ENCODE measurements at regions not wholly inside any gene's neighbourhood (a gene's known extent, or its start where the extent isn't known, plus 50 kb on each side); places are given as distances from the start of the nearest gene placed in this dataset.

DNA sequence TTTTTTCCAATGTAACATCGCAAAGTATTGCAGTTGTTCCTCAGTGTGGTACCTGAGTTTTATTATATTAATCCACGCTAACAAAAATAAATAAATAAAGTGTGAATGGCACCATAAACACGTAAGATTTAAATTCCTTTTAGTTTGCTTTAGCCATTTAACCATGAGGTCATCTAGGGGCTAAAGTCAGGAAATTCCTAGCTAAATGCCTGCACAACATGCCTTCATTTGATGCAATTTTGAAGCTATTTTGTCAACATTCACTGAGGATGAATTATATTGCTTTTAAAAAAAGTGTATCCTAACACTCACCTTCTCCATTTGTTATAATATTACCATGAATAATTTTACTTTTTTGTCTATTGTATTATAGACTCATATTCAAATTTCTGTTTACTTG is 714.4 kb downstream of the GATA3 start:
- Histone ChIP-seq H3K4me3 (ENCODE audit: low read length in 2 of 2) (no peak overlapping the region), H2BK15ac (ENCODE audit: low read length) (no peak overlapping the region), H3K4ac (ENCODE audit: low read length) (no peak overlapping the region), H3K14ac (ENCODE audit: low read length) (no peak overlapping the region), H4K8ac (ENCODE audit: low read depth, low read length) (no peak overlapping the region), H3K27ac (replicated peaks; ENCODE audit: low read length) (no peak overlapping the region), H3K9me3 (replicated peaks in 1 of 2; ENCODE audit: control insufficient read depth in 2 of 2, insufficient read depth in 1 of 2, low read depth in 1 of 2, low read length in 2 of 2) (no peaks in the 10 kb centered on the region), H2BK120ac (ENCODE audit: low read depth, low read length) (no peak overlapping the region), H3K36me3 (replicated peaks in 1 of 2; ENCODE audit: control insufficient read depth in 2 of 2, insufficient read depth in 2 of 2, low read length in 2 of 2) (no peaks in the 10 kb centered on the region), H3K4me1 (ENCODE audit: control insufficient read depth in 2 of 2, insufficient read depth in 1 of 2, low read depth in 1 of 2, low read length in 2 of 2) (no peaks in the 10 kb centered on the region), H4K91ac (ENCODE audit: low read depth, low read length, poor library complexity) (no peak overlapping the region), H2AK5ac (ENCODE audit: low read depth, low read length) (no peak overlapping the region), H3K79me1 (ENCODE audit: low read depth, low read length) (no peaks in the 10 kb centered on the region), H2BK12ac (ENCODE audit: low read length) (no peak overlapping the region), H3K23ac (ENCODE audit: low read depth, low read length, poor library complexity) (no peak overlapping the region), H3K27me3 (ENCODE audit: control insufficient read depth in 3 of 3, insufficient read depth in 3 of 3, low read depth in 1 of 3, low read length in 3 of 3) (peaks cover 0 to 3% (median 0%) of the 10 kb centered on the region in 3 experiments), H3K9ac (ENCODE audit: low read depth, low read length, poor library complexity) (no peak overlapping the region), H2AFZ (ENCODE audit: low read length) (no peak overlapping the region), H3K4me2 (ENCODE audit: insufficient read depth, low read length, poor library complexity, severe bottlenecking) (no peak overlapping the region), H3K18ac (ENCODE audit: low read length) (no peak overlapping the region), H2BK5ac (ENCODE audit: low read length) (no peak overlapping the region)
- no peak for DNase-seq (ENCODE audit: low spot score)
- no CpG with 5 or more reads among the region's 3 CpGs for WGBS, 2 donors (ENCODE audit: extremely low coverage in 2 of 2, insufficient read length in 2 of 2, insufficient replicate concordance in 1 of 2)

DNA sequence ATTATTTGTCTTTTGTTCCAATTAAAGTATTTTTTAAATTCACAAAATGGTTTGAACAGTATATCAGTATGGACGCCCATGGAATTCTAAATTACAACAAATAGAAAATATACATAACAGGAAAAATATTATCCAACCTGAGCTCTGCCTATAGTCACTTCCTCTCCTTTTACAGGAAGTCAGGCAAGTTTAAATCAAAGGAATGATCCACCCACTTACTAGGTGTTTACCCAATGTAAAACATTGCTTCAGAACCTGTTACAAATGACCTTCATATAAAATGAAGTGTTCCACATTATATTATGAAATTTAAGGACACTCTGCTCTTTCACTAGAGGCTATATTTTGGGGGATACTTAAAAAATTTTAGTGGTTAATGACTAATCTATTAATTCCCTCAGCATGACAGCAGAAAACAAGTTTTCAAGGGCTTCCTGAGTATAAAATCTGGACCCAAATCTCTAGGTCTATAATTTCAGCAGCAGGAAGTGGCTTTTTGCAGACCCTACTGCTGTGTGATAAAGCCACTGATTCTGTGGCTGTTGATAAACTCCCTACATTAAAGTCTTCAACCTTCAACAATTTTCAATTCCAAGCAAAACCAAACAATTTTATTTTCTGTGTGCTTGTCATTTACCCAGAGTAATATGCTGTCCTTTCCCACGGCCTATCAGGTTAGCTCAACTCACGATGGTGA is 722.6 kb downstream of the GATA3 start:
- Histone ChIP-seq H3K9ac (ENCODE audit: low read depth, low read length, poor library complexity) (no peak overlapping the region), H3K9me3 (replicated peaks in 1 of 2; ENCODE audit: control insufficient read depth in 2 of 2, insufficient read depth in 1 of 2, low read depth in 1 of 2, low read length in 2 of 2) (no peaks in the 10 kb centered on the region), H2BK120ac (ENCODE audit: low read depth, low read length) (no peak overlapping the region), H3K4ac (ENCODE audit: low read length) (no peak overlapping the region), H2AK5ac (ENCODE audit: low read depth, low read length) (no peak overlapping the region), H3K23ac (ENCODE audit: low read depth, low read length, poor library complexity) (no peak overlapping the region), H3K27me3 (ENCODE audit: control insufficient read depth in 3 of 3, insufficient read depth in 3 of 3, low read depth in 1 of 3, low read length in 3 of 3) (no peaks in the 10 kb centered on the region), H3K4me3 (ENCODE audit: low read length in 2 of 2) (no peak overlapping the region), H4K8ac (ENCODE audit: low read depth, low read length) (no peak overlapping the region), H3K36me3 (replicated peaks in 1 of 2; ENCODE audit: control insufficient read depth in 2 of 2, insufficient read depth in 2 of 2, low read length in 2 of 2) (no peaks in the 10 kb centered on the region), H3K14ac (ENCODE audit: low read length) (no peak overlapping the region), H3K4me2 (ENCODE audit: insufficient read depth, low read length, poor library complexity, severe bottlenecking) (no peak overlapping the region), H2BK12ac (ENCODE audit: low read length) (no peak overlapping the region), H3K18ac (ENCODE audit: low read length) (no peak overlapping the region), H2BK5ac (ENCODE audit: low read length) (no peak overlapping the region), H2AFZ (ENCODE audit: low read length) (no peak overlapping the region), H2BK15ac (ENCODE audit: low read length) (no peak overlapping the region), H3K79me1 (ENCODE audit: low read depth, low read length) (no peaks in the 10 kb centered on the region), H3K4me1 (ENCODE audit: control insufficient read depth in 2 of 2, insufficient read depth in 1 of 2, low read depth in 1 of 2, low read length in 2 of 2) (no peaks in the 10 kb centered on the region), H4K91ac (ENCODE audit: low read depth, low read length, poor library complexity) (no peak overlapping the region), H3K27ac (replicated peaks; ENCODE audit: low read length) (no peak overlapping the region)
- no peak for DNase-seq (ENCODE audit: low spot score)
- WGBS, 2 donors (ENCODE audit: extremely low coverage in 2 of 2, insufficient read length in 2 of 2, insufficient replicate concordance in 1 of 2), result no CpG with 5 or more reads among the region's 3 CpGs

DNA sequence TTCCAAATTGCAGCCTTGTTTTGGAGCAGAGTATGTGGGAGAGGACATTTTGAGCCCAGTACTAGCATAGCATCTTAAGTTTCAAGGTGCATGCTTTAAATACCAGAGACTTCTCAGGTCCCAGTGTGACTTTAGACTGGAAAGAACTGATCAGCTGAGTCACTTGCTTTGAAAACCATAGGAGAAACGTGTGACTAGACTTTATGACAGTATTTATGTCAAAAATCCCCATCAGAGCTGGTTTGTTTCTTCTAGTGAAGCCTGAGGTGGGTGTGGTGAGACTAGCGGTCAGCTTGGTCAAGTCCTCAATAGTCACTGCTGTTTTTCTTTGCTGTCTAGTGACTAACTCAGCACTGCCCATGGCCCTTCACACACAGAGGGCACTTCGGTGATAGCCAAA is 724.2 kb downstream of the GATA3 start:
- no peak overlapping the region for H2AFZ ChIP-seq (ENCODE audit: low read length)
- H3K27ac ChIP-seq (replicated peaks; ENCODE audit: low read length), result no peak overlapping the region
- no peak overlapping the region for H3K14ac ChIP-seq (ENCODE audit: low read length)
- no peak overlapping the region for H3K4me3 ChIP-seq (ENCODE audit: low read length in 2 of 2)
- no peak overlapping the region for H3K4ac ChIP-seq (ENCODE audit: low read length)
- no peak overlapping the region for H2BK15ac ChIP-seq (ENCODE audit: low read length)
- DNase-seq (ENCODE audit: low spot score), result no peak
- H3K36me3 ChIP-seq (replicated peaks in 1 of 2; ENCODE audit: control insufficient read depth in 2 of 2, insufficient read depth in 2 of 2, low read length in 2 of 2), result no peaks in the 10 kb centered on the region
- no peaks in the 10 kb centered on the region for H3K27me3 ChIP-seq (ENCODE audit: control insufficient read depth in 3 of 3, insufficient read depth in 3 of 3, low read depth in 1 of 3, low read length in 3 of 3)
- no peak overlapping the region for H3K9ac ChIP-seq (ENCODE audit: low read depth, low read length, poor library complexity)
- no peak overlapping the region for H2BK120ac ChIP-seq (ENCODE audit: low read depth, low read length)
- WGBS, 2 donors (ENCODE audit: extremely low coverage in 2 of 2, insufficient read length in 2 of 2, insufficient replicate concordance in 1 of 2), result no CpG with 5 or more reads among the region's 3 CpGs
- H4K8ac ChIP-seq (ENCODE audit: low read depth, low read length), result no peak overlapping the region
- no peaks in the 10 kb centered on the region for H3K4me1 ChIP-seq (ENCODE audit: control insufficient read depth in 2 of 2, insufficient read depth in 1 of 2, low read depth in 1 of 2, low read length in 2 of 2)
- no peak overlapping the region for H2BK5ac ChIP-seq (ENCODE audit: low read length)
- no peaks in the 10 kb centered on the region for H3K79me1 ChIP-seq (ENCODE audit: low read depth, low read length)
- H3K9me3 ChIP-seq (replicated peaks in 1 of 2; ENCODE audit: control insufficient read depth in 2 of 2, insufficient read depth in 1 of 2, low read depth in 1 of 2, low read length in 2 of 2), result no peaks in the 10 kb centered on the region
- H4K91ac ChIP-seq (ENCODE audit: low read depth, low read length, poor library complexity), result no peak overlapping the region
- H3K4me2 ChIP-seq (ENCODE audit: insufficient read depth, low read length, poor library complexity, severe bottlenecking), result no peak overlapping the region
- H3K23ac ChIP-seq (ENCODE audit: low read depth, low read length, poor library complexity), result no peak overlapping the region
- H3K18ac ChIP-seq (ENCODE audit: low read length), result no peak overlapping the region
- no peak overlapping the region for H2BK12ac ChIP-seq (ENCODE audit: low read length)
- H2AK5ac ChIP-seq (ENCODE audit: low read depth, low read length), result no peak overlapping the region

DNA sequence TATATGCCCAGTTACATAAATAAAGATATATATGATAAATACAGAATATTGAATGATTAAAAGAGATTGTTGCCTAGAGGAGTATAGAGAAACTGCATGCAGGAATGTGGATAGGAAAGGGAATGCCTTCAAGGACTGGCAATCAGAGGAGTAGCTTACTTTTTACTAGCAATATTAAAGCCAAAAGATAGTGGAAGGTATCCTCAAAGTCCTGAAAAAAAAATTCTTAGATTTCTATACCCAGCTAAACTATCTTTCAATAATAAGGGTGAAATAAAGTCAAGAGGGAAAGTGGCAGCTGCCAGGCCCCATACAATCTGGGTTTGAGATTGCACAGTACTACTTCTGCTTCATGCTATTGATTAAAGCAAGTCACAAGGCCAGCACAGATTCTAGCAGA is 733.2 kb downstream of the GATA3 start:
- no peaks in the 10 kb centered on the region for H3K36me3 ChIP-seq (replicated peaks in 1 of 2; ENCODE audit: control insufficient read depth in 2 of 2, insufficient read depth in 2 of 2, low read length in 2 of 2)
- no peak overlapping the region for H2BK12ac ChIP-seq (ENCODE audit: low read length)
- H2AFZ ChIP-seq (ENCODE audit: low read length), result no peak overlapping the region
- H3K4me3 ChIP-seq (ENCODE audit: low read length in 2 of 2), result no peak overlapping the region
- H3K9ac ChIP-seq (ENCODE audit: low read depth, low read length, poor library complexity), result no peak overlapping the region
- peaks cover 0 to 1% of the 10 kb centered on the region in 2 donors for H3K9me3 ChIP-seq (replicated peaks in 1 of 2; ENCODE audit: control insufficient read depth in 2 of 2, insufficient read depth in 1 of 2, low read depth in 1 of 2, low read length in 2 of 2)
- H2BK15ac ChIP-seq (ENCODE audit: low read length), result no peak overlapping the region
- no peaks in the 10 kb centered on the region for H3K4me1 ChIP-seq (ENCODE audit: control insufficient read depth in 2 of 2, insufficient read depth in 1 of 2, low read depth in 1 of 2, low read length in 2 of 2)
- no peaks in the 10 kb centered on the region for H3K79me1 ChIP-seq (ENCODE audit: low read depth, low read length)
- no peak overlapping the region for H3K14ac ChIP-seq (ENCODE audit: low read length)
- H3K18ac ChIP-seq (ENCODE audit: low read length), result no peak overlapping the region
- no peak overlapping the region for H3K4ac ChIP-seq (ENCODE audit: low read length)
- no peak overlapping the region for H3K23ac ChIP-seq (ENCODE audit: low read depth, low read length, poor library complexity)
- H3K27ac ChIP-seq (replicated peaks; ENCODE audit: low read length), result no peak overlapping the region
- no peak overlapping the region for H2AK5ac ChIP-seq (ENCODE audit: low read depth, low read length)
- H4K91ac ChIP-seq (ENCODE audit: low read depth, low read length, poor library complexity), result no peak overlapping the region
- no peak overlapping the region for H3K4me2 ChIP-seq (ENCODE audit: insufficient read depth, low read length, poor library complexity, severe bottlenecking)
- no peak for DNase-seq (ENCODE audit: low spot score)
- no peak overlapping the region for H4K8ac ChIP-seq (ENCODE audit: low read depth, low read length)
- no peak overlapping the region for H2BK5ac ChIP-seq (ENCODE audit: low read length)
- no peaks in the 10 kb centered on the region for H3K27me3 ChIP-seq (ENCODE audit: control insufficient read depth in 3 of 3, insufficient read depth in 3 of 3, low read depth in 1 of 3, low read length in 3 of 3)
- H2BK120ac ChIP-seq (ENCODE audit: low read depth, low read length), result no peak overlapping the region

Data from neuronal stem cell (in vitro differentiated cells).